HG02623 (cell line): ENCODE measurements at regions not wholly inside any gene's neighbourhood (a gene's known extent, or its start where the extent isn't known, plus 50 kb on each side); places are given as distances from the start of the nearest gene placed in this dataset.

Source experiments
- ATAC-seq: cut with Tn5 transposase; IDR thresholded peaks from one replicate; pipeline ENCODE4 v1.9.1; 2021; ENCODE audit warnings: moderate library complexity; ENCODE audit not compliant: unreplicated experiment

DNA sequence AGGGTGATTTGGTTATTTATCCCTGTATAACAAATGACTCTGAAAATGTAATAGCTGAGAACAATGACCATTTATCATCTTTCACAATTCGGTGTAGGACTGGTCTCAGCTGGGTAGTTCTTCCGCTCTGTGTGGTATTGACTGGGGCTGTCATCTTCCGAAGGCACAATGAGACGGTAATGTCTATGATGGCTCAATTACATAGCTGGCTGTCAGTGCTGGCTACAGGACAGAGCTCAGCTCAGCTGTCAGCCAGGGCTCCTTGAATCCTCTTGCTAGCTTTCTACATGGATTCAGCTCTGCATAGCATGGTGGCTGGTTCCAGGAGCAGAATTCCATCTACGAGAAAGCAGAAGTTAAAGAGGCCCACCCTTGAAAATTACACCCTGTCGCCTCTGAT is 483.8 kb downstream of the TDRD15 start:
- no peak for ATAC-seq

DNA sequence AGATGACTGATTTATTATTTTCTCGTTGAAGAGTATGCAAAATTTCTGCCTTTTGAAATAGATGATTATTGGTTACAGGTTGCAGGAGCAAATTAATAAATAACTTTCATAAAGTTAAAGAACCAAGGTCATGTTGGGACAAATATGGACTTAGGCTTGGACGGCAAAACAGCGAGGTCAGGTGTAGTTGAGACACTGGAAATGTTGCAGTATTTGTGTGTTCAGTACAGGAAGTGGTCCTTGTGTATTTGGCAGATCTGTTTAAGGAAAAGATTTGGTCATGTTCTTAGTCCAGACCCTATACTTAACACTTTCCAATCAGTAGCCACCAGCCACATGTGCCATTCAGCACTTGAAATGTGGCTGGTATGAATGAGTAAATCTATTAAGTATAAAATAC is 486.5 kb downstream of the TDRD15 start:
- no peak for ATAC-seq

DNA sequence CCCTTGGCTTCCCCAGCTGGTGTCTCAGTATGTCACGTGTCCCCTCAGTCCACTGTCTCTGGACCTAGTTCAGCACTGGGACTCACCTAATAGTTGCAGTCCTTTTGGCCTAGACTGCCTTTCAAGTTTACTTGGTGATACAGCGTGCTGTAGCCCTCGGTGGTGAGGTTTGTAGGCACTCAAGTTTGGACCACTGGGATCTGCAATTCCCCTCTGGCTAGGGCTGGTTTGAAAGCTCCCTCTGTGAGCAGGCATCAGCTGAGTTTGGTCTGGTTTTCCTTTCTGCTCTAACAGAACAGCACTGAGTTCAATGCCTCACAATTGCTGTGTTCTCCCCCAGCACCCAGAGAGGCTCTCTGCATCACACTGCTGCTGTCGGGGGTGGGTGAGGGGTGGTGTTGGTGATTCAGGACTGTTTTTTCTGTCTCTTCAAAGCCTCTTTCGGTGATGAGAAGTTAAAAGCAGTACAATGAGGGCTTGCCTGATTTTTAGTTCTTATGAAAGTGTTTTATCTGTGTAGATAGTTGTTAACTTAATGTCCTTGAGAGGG is 494.2 kb downstream of the TDRD15 start:
- no peak for ATAC-seq

DNA sequence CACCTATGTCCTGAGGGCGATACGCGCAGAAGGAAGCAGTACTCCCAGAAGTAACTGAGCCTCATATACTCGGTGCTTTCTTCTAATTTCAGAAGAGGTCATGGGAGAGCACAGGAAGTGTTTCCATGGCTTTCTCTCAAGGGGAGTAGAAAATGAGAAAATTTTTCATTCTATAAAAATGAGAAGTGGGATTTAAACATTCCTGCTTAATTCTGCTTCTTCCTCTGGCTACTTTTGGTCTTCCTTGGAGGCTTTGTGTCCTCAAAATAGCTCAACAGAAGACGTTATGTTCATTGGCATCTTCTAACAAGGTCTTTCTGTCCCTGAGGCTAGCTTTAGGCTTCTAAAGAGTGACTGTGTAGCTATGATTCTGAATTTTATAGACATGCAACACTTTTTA is 497.0 kb downstream of the TDRD15 start:
- no peak for ATAC-seq

DNA sequence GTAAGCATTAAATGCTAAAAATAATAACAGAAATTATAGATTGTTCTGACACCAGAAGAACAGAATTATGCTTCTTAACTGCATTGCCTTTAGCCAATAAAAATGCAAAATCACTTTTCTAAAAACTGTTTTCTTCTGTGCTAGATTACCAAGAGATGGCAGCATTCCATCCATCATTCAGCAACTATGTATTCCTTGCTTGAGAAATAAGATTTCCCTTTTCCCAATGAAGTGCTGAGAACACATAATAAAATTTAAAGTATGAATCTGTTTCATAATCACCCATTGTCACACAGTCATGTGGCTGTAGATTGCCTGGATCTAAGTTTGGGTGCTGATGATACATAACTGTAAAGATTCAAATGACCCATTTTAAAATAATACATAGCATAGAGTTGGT is 504.2 kb downstream of the TDRD15 start:
- no peak for ATAC-seq

DNA sequence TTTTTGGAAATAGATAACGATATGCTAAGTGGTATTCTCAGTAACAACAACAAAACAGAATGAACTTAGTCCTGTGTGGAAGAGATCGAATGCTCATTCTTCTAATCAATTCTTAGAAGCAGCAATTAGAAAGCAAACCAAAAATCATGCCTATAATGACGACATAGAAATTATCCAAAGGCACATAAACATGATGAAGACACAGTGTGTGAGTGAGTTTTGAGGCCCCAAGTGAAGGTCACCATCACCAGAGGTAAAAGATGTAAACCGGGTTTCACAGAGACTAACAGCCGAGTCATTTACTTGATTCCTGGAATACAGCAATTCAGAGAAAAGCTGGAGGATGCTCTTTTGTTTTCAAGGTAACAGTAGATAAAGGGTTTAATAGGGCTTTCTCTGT is 509.2 kb downstream of the TDRD15 start:
- ATAC-seq, result no peak

DNA sequence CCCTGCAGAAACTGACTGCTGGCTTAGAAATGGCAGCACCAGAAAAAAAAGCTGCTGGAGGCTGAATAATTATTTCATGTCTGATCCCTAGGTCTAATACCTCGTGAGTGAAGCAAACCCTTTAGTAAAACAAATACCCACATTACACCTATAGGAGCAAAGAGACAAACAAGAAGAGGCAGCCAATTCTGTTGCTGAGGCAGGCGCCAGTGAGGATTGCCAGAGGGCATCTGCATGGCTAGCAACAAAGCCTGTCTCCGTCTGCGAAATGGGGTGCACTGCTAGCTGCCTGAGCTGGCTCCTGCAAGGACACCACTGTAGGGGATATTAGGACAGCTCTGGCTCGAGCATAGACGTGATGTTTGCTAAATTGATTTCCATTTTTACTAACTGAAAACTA is 509.7 kb downstream of the TDRD15 start:
- ATAC-seq, result no peak

DNA sequence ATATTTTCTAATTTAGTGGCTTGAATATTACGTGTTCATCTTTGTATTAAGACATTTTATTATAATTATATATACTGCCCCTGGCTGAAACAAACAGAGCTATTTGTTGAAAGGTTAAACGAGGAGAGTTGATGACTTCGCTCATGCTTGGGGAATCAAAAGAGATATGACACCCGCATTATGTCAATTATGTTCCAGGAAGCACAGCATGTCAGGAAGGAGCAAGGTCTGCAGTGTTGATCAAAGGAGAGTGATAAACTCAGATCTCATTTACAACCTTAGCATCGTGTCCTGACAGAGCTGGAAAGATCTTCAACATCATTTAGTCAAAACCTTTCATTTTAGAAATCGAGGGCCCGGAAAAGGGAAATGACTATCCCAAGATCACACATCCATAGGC is 510.1 kb downstream of the TDRD15 start:
- no peak for ATAC-seq

DNA sequence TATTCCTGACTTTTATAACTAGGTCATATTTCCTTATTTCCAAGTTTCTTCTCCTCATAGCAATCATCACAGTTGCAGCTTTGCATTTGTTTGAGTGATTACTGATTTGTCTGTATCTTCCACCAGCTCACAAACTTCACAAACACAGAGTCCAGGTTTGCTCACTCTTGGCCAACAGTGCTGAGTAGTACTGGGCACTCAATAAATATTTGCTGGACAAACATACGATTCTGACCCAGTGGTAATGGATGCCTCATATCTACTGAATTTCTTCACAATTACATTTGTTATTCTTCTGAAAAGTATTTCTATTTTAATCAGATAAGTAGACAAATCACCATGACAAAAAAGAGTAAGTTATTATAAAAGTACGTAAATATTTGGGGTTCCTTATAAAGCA is 516.3 kb downstream of the TDRD15 start:
- no peak for ATAC-seq

DNA sequence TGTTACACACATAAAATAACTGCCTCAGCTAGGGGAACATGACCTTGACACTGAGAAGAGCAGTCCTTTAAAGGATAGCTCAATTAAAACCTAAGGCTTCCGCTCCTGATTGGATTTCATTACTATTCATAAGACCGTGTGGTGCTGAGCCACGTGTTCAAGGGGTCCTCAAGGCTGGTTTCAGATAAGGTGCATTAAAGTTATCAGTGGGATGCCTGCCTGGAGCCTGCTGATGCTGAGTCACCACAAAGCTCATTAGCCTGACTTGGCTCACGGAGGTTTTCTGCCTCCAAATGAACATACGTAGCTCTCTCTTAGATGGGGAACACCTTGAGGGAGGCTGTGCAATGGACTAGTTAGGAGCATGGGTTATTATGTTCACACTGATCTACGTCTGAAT is 518.9 kb downstream of the TDRD15 start:
- ATAC-seq, result no peak

DNA sequence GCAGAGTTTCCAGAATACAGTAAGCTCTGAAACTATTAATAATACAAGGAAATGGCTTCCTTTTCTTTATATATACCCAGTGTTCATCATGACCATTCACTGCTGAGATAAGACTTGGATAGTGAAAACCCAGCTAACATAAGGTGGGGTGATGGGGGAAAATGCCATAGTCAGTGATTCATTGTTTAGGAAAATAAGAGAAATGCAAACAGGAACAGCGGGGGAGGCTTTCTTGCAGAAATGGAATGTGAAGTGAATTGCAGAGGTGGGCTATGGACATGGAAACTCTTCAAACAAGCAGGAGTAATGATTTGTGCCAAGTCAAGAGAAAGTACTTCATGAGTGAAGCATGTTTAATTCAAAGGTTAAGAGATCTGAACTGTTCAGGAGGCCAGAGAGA is 519.4 kb downstream of the TDRD15 start:
- ATAC-seq, result no peak

DNA sequence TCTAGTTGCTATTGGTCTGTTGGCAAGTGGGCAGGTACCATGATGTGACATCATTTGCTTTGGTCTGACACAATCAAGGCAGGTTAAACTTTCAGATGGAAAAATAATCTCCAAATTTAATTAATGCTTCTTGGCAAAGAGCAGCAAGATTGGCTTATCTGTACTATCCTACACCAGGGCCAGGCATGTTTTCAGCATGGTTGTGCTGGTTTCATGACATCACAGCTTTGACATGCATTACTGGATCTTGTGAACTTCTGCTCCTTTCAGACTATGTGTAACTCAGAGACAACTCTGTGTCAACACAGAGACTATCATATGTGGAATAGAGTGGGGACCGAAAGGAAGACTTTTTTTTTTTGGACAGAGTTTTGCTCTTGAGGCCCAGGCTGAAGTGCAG is 520.5 kb downstream of the TDRD15 start:
- ATAC-seq, result no peak

DNA sequence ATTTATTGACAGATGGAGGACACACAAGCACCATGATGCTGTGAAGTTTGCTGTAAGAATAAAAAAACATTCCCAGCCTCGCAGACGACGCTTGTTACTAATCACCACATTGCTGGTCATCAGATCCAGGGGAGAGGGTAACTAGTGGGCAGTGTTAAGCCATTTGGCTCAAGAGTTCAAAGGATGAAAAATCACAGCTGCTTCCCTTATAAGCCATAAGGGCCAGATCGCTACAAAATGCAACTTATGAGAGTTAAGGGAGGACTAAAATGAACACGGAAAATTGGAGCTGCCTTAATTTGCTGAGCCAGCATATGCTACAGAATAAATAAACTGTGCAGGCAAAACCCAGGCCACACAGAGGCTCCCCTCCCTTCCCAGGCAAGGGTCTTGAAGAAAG is 522.6 kb downstream of the TDRD15 start:
- ATAC-seq, result no peak

DNA sequence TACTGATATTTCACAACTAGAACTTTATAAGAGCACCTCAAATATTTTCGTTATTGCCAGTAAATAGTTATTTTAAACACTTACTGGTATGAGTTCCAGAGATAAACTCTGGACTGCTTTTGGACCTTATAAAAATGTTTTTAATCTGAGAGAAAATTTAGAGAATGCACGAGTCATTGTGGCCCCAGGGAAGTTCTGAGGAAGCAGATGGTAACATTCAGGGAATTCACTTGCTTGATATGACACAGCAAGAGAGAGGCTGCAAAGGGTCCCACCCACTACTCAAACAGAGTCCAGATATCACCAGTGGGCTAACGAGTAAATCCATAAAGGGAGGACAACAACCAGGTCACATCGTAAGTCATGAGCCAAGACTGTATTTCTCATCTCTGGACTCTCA is 526.8 kb downstream of the TDRD15 start:
- no peak for ATAC-seq

DNA sequence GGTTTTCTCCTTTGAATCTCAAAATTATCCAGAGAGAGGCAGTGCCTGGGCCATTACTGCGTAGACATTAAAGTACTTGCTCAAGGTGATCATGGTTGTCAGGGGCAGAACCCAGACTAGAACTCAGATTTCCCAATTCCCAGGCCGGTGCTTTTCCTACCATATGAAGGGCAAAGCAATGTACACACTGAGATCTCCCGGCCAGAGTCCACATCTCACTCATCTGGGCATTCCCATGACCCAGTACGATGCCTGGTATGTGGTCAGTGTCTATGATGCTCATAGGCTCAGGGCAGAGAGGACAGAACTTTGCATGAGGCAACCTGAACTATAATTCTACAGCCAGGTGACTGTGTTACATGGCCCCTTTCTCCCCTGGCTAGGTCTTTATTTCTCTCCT is 531.4 kb downstream of the TDRD15 start:
- ATAC-seq, result no peak

DNA sequence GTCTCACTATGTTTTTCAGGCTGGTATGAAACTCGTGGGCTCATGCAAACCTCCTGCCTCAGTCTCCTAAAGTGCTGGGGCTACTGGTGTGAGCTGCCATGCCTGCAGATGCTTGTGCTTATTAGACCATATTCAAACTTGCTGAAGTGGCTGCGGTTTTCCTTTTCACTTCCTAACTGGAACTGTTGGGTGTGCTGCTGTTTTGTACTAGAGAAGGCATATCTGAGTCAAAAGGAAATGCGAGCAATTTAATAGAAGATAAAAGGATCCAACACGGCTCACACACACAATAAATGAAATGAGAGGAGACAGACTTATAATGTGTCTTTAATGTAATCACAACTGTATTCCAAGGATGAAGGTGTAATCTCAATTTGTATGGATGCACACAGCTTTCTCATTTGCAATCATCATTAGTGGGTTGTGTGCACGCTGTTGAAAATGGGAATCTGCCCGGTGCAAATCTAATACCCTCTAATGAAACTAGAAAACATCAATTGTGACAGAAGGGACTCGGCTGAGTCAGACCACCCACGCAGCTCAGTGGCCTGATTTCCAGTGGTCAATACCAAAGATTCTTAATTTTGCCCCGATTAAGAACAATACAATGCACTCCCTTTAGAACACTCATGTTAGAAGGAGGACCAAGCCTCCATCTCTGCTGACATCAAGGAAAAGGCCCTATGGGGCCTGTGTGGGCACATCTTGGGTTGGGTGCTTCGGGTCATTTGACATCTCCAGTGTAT is 532.7 kb downstream of the TDRD15 start:
- ATAC-seq, result no peak

DNA sequence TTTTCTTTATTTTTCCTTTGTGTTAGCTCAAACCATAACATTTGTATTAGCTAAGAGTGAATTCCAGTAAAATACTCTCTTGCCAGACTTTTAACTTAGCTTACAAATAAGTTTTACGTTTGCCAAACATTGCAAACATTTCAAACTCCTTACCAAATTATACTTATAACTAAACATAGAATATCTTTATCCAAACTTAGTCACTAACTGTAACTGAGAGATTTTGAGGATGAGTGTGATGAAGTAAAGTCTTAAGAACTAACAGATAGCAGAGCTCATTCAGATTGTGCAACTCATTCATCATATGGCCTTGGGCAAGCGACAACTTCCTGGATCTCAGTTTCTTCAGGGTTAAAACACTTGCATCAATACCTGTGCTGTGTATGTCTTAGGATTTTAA is 533.7 kb downstream of the TDRD15 start:
- ATAC-seq, result no peak

DNA sequence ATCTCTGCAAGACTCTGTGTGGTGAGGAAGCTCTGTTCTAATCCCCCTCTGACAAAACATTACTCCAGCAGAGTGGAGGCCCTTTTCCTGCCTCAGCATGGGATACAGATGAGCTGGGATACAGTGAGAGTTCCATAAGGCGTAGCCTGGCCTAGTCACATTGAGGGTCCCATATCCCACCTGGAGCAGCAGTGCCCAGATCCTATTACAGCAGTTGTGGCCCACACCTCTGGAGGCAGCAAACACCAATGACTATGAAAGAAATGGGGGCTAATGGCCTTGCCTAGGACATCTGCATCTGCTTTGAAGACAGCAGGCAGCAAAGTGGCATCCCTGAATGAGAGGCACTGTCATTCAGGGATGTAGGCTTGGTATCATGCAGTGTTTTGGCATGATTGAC is 534.5 kb downstream of the TDRD15 start:
- no peak for ATAC-seq

DNA sequence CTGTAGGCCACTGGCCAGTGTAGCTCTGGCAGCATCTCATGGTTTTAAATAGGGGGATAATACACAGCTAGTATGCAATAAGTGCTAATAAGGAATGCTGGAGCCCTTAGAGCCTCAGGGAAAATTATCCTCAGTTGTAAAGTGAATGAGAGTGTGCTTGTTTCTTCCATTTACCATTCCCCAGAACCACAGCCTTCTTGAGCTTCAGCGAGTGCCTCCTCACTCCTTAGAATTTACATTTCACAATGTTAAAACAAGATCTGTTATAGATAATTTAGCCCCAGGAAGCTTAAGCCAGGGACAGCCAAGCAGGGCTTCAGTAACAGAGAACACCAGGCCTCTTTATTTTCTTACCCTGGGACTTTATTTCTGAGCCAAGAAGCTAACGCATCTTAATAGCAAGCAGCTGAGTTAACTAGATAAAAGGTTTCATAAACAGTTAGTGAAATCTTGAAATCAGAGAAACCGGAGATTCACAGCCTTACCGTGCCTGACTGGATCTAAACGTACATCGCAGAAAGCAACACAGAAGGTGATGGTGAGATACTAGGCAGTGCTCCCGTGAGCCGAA is 535.2 kb downstream of the TDRD15 start:
- no peak for ATAC-seq

DNA sequence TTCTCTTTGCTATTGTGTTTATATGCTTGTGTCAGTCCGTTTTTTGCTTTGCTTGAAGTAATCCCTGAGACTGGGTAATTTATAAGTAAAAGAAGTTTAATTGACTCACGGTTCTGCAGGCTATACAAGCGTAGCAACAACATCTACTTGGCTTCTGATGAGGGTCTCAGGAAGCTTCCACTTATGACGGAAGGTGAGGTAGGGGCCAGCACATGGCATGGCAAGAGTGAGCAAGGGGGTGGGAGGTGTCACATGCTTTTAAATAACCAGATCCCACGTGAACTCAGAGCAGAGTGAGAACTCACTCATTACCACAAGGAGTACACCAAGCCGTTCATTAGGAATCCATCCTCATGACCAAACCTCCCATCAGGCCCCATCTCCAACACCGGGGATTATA is 540.3 kb downstream of the TDRD15 start:
- ATAC-seq, result no peak

DNA sequence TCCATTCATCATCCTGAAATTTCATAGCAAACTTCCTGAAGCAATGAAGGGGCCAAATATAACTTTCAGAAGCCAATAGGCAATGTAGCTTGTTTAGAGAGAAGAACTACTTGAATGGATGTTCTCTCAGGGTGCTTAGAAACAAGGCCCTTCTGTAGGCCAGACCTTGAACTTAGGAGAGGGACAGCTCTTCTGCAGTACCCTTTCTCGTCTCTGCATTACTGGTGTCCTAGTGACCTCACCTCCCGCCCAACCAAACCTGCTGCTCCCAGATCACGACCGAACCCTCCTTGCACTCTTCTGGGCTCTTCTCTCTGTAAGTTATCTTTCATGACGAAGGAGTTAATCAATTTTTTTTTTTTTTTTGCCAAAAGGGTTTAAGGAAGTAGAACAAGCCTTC is 543.9 kb downstream of the TDRD15 start:
- no peak for ATAC-seq

DNA sequence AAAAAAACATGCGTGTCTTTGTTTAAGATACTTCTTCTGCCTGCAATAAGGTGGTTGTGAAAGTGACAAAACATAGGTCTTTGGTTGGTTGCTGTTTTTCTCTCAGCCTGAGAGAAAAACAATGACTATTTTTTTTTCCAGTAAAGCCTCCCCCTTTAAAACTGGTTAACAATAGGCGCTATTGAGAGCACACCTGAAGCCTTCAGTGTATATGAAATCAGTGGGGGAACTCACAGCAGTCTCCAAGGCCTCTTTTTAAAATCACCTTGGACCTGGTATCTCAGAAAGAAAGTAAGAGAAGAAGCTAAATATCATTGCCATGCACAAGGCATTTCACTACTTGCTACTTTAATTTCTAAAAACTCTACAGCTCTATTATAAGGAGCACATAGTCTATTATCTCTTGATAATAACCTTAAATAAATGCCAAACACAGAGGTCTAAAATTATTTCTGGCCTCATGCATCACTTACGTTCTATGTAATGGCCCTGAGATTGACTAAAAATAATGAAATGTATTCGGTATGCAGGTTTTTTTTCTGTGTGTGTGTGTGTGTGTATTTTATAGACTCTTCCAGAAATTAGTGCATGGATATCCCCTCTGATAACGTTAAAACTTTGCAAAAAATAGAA is 544.4 kb downstream of the TDRD15 start:
- ATAC-seq, result no peak
